HCEC 1CT (cell line): ENCODE measurements at regions not wholly inside any gene's neighbourhood (a gene's known extent, or its start where the extent isn't known, plus 50 kb on each side); places are given as distances from the start of the nearest gene placed in this dataset.

Source experiments
- DNase-seq: peaks from one replicate; pipeline ENCODE4 v3.0.0-alpha.2; 2017

GRCh38 chr10:125513429-125514182, 169.4 kb downstream of the TEX36 start:
- DNase-seq = no peak

GRCh38 chr10:125510998-125511397, 172.0 kb downstream of the TEX36 start:
- DNase-seq = no peak

- no peak for DNase-seq
These were observed 177.3 kb downstream of the TEX36 start for GRCh38 chr10:125505648-125506047.

GRCh38 chr10:125502276-125502675, 180.7 kb downstream of the TEX36 start:
- DNase-seq = no peak

- DNase-seq = no peak
These were observed 187.6 kb downstream of the TEX36 start for GRCh38 chr10:125495386-125495785.

GRCh38 chr10:125494651-125495239, 188.2 kb downstream of the TEX36 start:
- DNase-seq = no peak

GRCh38 chr10:125491381-125491780, 191.6 kb downstream of the TEX36 start:
- no peak for DNase-seq

GRCh38 chr10:125489731-125490130, 193.2 kb downstream of the TEX36 start:
- DNase-seq = no peak

- no peak for DNase-seq
These were observed 197.3 kb downstream of the TEX36 start for GRCh38 chr10:125485665-125486064.

- DNase-seq = no peak
These were observed 198.8 kb downstream of the TEX36 start for GRCh38 chr10:125484035-125484732.

GRCh38 chr10:125482637-125483036, 200.3 kb downstream of the TEX36 start:
- no peak for DNase-seq

- no peak for DNase-seq
These were observed 200.9 kb downstream of the TEX36 start for GRCh38 chr10:125482108-125482507.

GRCh38 chr10:125479059-125479458, 203.9 kb downstream of the TEX36 start:
- no peak for DNase-seq

GRCh38 chr10:125475815-125476214, 207.1 kb downstream of the TEX36 start:
- no peak for DNase-seq

- no peak for DNase-seq
These were observed 209.7 kb downstream of the TEX36 start for GRCh38 chr10:125473143-125473793.

- no peak for DNase-seq
These were observed 210.9 kb downstream of the TEX36 start for GRCh38 chr10:125472010-125472607.

GRCh38 chr10:125468278-125468677, 214.7 kb downstream of the TEX36 start:
- no peak for DNase-seq

GRCh38 chr10:125466685-125467084, 216.3 kb downstream of the TEX36 start:
- no peak for DNase-seq

GRCh38 chr10:125462845-125463244, 220.1 kb downstream of the TEX36 start:
- no peak for DNase-seq

GRCh38 chr10:125460326-125460725, 222.6 kb downstream of the TEX36 start:
- DNase-seq = no peak

GRCh38 chr10:125457406-125457805, 225.6 kb downstream of the TEX36 start:
- no peak for DNase-seq

GRCh38 chr10:125455855-125456254, 227.1 kb downstream of the TEX36 start:
- no peak for DNase-seq

- no peak for DNase-seq
These were observed 227.5 kb downstream of the TEX36 start for GRCh38 chr10:125455431-125455830.
